ENCODE measurements at regions not wholly inside any gene's neighbourhood (a gene's known extent, or its start where the extent isn't known, plus 50 kb on each side); places are given as distances from the start of the nearest gene placed in this dataset.
"Not testable (repeated sequence)": the region's sequence is repeated elsewhere in the genome, so short reads cannot be mapped to it uniquely, and the experiment has no call there.

DNA sequence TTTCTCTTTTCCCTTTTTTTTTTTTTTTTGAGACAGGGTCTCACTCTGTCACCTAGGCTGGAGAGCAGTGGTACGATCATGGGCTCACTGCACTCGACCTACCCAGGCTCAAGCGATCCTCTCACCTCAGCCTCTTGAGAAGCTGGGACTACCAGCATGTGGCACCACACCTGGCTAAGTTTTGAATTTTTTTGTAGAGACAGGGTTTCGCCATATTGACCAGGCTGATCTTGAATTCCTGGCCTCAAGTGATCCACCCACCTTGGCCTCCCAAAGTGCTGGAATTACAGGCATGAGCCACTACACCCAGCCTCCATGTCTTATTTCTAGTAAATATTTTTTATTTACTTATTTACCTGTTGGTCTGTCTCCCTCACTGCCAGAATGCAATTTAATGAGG is 165.8 kb upstream of the KCTD7 start:
- TF ChIP-seq ETV6 (conservative IDR thresholded peaks at IDR 0.05 in 1 of 2, IDR thresholded peaks at IDR 0.05 in 1 of 2; ENCODE audit: borderline replicate concordance in 1 of 2, low read depth in 1 of 2); MEF2A (IDR thresholded peaks at IDR 0.05; ENCODE audit: insufficient read depth, low read depth, low read length); NRF1 (conservative IDR thresholded peaks at IDR 0.05; ENCODE audit: low read depth, low read length); PAX8 (IDR thresholded peaks at IDR 0.05); POLR2A (IDR thresholded peaks at IDR 0.05; ENCODE audit: low read depth, low read length): not testable (repeated sequence)
- TF ChIP-seq, protein P1, sequence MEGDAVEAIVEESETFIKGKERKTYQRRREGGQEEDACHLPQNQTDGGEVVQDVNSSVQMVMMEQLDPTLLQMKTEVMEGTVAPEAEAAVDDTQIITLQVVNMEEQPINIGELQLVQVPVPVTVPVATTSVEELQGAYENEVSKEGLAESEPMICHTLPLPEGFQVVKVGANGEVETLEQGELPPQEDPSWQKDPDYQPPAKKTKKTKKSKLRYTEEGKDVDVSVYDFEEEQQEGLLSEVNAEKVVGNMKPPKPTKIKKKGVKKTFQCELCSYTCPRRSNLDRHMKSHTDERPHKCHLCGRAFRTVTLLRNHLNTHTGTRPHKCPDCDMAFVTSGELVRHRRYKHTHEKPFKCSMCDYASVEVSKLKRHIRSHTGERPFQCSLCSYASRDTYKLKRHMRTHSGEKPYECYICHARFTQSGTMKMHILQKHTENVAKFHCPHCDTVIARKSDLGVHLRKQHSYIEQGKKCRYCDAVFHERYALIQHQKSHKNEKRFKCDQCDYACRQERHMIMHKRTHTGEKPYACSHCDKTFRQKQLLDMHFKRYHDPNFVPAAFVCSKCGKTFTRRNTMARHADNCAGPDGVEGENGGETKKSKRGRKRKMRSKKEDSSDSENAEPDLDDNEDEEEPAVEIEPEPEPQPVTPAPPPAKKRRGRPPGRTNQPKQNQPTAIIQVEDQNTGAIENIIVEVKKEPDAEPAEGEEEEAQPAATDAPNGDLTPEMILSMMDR (IDR thresholded peaks at IDR 0.05 in 2 of 3, conservative IDR thresholded peaks at IDR 0.05 in 1 of 3; ENCODE audit: control insufficient read depth in 2 of 3, extremely low read depth in 1 of 3, insufficient read depth in 1 of 3, low read depth in 3 of 3, low read length in 3 of 3): not testable (repeated sequence)

Data from GM12878 (cell line).